NCI-H82 treated with DMSO at 0.1 percent for 48 hours (cell line): ENCODE measurements at regions not wholly inside any gene's neighbourhood (a gene's known extent, or its start where the extent isn't known, plus 50 kb on each side); places are given as distances from the start of the nearest gene placed in this dataset.
"Not testable (repeated sequence)": the region's sequence is repeated elsewhere in the genome, so short reads cannot be mapped to it uniquely, and the experiment has no call there.

Source experiments
- DNase-seq: peaks from one replicate; lab custom pipeline; 2025; ENCODE audit not compliant: unreplicated experiment; lab: John Stamatoyannopoulos, UW

GRCh38 chr5:89190515-89191265 is 307.7 kb upstream of the MEF2C start:
- no peak for DNase-seq

- DNase-seq: no peak
These were observed 305.0 kb upstream of the MEF2C start for GRCh38 chr5:89187883-89188465.

- DNase-seq: no peak
These were observed 304.3 kb upstream of the MEF2C start for GRCh38 chr5:89187268-89187667.

DNA sequence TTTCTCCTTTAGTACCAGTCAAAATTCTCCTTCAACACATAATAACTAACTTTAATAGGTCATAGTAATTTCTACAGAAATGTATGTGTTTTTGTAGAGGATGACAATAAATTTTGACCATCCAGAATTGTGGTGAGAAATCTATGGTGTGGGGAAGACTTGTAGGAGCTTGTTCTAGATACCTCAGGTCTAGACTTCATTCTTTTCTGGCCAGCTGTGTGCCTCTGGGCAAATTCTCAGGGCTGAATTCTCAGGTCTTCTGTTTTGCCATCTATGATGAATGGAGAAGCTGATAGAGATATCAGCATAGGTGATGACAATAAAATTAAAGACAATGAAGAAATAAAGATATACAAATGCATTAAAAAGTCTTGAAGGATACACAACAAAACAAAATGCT is 298.6 kb upstream of the MEF2C start:
- no peak for DNase-seq

DNA sequence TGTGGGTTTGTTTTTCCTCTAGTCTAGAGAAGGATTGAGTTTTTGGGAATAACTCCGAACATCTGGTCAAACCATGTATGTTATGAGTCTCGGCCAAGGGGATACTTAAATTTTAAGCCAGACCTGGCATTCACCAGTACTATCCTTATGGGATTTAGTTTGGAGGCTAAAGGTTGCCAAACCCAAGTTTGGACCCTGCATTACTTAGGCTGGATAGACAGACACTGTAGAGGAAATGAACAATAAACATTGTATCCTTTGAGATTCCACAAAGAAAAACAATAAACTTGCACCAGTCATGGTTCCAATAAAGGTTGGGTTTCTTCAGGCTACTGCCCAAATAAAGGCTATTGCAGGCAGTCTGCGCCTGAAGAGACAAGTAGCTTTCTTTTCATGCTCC is 296.7 kb upstream of the MEF2C start:
- DNase-seq: no peak

DNA sequence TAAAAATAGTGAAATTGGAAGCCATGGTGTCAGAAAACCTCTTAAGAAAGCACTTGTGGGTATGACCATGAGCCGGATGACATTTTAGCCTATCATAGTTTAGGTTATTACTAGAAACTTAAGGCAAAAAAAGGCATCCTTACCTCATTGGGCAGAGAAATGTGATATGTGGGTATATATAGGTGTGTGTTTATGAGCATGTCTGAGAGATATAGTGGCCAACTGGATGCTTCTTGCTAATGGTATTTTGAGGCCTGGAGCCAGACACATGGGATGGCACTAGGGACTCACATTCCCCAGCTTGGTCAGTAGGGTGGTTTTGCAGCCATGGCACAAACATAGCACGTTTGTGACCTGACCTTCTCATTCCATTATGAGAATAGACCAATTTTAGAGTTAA is 295.6 kb upstream of the MEF2C start:
- DNase-seq: no peak

DNA sequence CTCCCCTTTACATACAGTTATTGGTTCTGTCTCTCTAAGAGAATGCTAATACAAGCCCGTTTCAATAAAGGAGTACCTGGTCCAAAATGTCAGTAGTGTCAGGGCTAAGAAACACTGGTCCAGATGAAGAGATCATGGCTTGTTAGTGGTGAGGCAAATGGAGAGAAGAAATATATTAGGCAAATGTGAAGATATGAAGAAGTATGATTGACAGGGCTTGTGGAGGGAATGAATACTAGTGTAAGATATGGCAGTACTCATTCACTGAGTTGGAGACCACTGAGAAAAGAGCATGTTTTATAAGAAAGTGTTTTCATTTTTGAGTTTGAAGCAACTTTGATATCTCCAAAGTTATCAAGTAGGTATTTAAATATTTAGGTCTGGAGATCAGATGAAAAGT is 290.5 kb upstream of the MEF2C start:
- DNase-seq: no peak

DNA sequence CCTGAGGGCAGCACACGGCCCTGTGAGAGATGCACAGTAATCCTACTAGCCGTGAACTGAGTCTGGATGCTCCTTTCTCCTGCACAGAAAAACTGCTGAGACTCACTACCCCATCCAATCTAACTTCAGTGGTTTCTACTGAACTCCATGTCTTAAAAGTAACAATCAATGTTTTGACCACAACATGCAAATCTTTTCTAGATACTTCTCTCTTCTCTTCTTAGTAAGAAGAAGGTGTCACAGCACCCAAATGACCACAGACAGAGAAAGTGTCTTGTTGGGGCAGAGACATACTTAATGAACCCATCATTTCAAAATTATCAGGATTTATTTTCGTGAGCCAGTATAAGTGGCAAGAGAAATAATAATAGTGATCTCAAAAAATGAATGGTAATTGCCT is 285.8 kb upstream of the MEF2C start:
- DNase-seq: no peak

GRCh38 chr5:89164703-89165102 is 281.7 kb upstream of the MEF2C start:
- not testable (repeated sequence) for DNase-seq

DNA sequence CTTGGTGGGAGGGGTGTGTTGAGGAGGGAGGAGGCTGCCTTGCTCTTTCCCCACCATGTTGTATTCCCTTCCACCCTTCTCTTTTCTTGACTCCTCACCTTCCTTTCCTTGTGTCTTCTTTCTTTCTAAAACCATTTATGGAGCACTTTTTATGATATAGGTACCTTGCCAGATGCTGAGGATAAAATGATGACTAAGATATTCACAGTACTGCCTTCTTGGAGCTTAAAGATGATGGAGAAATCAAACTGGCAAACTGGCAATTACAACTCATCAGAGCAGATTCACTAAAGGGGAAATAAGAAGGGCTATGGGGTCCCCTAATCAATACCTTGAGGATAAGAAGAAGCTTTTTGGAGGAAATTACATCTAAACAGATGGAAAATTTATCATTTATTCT is 273.2 kb upstream of the MEF2C start:
- no peak for DNase-seq

DNA sequence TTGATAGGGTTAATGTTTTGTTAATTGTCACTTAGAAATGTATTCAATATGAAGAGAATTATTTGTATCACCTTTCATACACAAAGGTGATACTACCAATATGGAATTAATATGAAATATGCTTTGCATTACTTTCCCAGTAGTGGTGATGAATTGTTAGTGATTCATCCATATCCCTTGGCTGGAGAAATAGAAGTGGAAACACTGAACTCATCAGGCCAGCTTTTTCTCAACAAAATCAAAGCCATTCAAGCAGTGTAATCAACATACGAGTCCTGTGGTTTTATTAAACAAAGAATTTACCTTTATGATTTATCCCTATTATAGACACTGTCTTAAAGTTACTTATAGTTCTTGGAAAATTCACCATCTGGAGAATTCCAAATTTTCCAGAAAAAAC is 264.0 kb upstream of the MEF2C start:
- DNase-seq: no peak

DNA sequence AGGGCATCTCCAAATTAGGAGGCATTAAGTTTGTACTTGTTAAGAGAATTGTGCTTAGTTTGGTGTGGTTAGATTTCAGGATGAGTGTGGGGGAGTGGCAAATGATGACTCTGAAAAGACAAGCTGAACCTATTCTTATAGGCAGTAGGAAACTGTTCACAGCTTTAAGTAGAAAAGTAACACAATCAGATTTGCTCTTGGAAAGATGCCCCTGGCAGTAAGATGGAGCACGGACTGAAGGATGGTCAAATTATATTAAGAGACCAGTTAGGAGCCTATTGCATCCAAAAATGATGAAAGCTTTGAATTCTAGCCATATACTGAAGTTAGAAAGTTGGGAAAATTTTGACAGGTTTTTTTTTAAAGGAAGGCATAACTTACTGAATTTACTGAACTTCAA is 254.2 kb upstream of the MEF2C start:
- DNase-seq: no peak

DNA sequence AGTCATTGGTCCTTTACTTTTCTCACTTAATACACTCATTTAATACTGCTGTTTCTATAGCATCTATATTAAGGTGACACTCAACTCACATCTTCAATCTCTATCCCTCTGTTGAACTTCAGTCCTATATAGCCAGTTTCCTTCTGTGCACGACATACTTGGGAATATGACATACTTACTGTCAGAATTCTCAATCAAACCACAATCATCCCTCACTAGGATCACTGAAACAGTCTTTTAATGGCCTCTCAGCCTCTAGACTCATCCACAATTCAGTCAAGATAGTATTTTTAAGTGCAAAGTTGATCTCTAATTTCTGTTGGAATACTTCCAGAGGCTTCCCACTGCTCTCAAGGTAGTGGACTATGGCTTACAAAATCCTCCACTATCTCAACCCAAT is 251.0 kb upstream of the MEF2C start:
- DNase-seq: no peak

GRCh38 chr5:89133129-89133528 is 250.1 kb upstream of the MEF2C start:
- no peak for DNase-seq

DNA sequence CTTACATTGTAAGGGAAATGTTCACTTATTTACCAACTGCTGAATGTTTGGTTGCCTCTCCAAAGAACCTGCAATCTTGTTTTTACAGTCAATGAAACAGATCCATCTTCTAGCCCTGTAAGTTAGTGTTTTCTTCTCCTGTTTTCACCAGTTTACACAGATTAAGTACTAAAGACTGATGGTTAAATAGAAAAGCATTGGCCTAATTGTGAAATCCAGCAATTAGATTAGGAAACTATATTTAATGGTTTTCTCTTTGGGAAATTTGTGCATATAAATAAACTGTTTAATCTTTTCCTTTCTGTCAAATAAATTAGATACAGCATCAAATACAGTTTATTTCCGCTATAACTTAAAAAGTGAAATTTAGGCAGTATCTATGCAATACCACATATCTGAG is 247.9 kb upstream of the MEF2C start:
- no peak for DNase-seq

DNA sequence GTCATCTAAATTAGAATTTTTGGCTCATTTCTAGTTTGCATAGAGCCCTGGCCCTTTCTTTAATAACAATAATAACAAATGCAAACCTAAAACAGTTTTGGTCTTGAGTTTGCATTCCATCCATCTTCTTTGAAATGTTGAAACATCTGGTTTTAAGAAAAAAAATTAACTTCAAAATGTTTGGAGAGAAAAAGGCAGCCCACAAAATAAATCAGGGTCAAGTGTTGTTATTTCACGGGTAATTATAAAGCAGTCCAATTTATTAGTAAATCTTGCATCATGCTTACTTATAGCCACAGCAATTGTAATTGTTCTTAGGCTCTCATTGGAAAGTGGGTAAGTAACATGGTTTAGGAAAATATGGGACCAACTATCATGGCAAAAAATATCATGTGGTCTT is 247.0 kb upstream of the MEF2C start:
- no peak for DNase-seq

- DNase-seq: peak; percentile 51
These were observed 246.1 kb upstream of the MEF2C start for GRCh38 chr5:89128906-89129625.

DNA sequence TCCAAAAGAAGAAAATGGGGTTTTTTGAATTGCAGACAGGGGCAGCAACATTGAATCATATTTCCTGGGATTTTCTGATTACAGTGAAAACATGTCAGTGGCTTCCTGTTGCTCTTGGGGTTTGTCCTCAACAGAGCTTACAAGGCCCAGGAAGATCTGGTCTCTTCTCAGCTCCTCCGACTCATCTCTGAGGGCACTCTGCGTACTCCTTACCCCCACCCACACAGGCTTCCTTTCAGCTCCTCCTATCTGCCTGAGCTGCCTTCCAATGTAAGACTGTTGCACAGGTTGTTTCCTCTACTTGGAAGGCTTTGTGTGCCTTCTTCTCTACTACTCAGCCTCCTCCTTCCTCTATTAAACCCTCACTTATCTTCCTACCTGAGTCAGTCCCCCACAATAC is 245.1 kb upstream of the MEF2C start:
- no peak for DNase-seq

GRCh38 chr5:89127191-89127590 is 244.2 kb upstream of the MEF2C start:
- no peak for DNase-seq

DNA sequence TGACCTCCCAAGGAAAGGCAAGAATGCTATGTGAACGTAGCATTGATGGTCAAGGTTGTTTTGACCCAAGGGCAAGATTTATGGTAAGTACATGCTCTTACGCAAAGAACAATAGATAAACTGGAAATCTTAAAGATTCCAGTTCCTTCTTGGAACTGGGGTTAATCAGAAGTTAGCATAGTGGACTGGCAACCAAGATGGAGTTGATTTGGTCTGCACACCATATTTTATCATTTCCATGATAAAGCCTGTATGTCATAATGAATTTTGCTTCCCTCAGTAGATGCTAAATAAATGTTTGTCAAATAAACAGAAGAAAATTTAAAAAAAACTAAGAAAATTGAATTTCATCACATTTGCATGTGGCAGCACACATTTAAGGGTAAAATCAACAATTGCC is 242.4 kb upstream of the MEF2C start:
- no peak for DNase-seq

GRCh38 chr5:89123581-89123980 is 240.6 kb upstream of the MEF2C start:
- no peak for DNase-seq

- DNase-seq: no peak
These were observed 237.7 kb upstream of the MEF2C start for GRCh38 chr5:89120719-89121118.
